ENCODE measurements at regions not wholly inside any gene's neighbourhood (a gene's known extent, or its start where the extent isn't known, plus 50 kb on each side); places are given as distances from the start of the nearest gene placed in this dataset.

GRCh38 chr7:110186334-110186733 lies 904.6 kb upstream of the LRRN3 start:
- Histone ChIP-seq H3K9me2 (replicated peaks; ENCODE audit: control insufficient read depth, low read length) (no peaks in the 10 kb centered on the region), H3K4me2 (ENCODE audit: low read length) (no peak overlapping the region), H3K4me3 (ENCODE audit: low read length) (no peak overlapping the region), H3K27ac (ENCODE audit: low read depth, low read length) (no peak overlapping the region), H3K36me3 (ENCODE audit: control insufficient read depth, low read length) (no peaks in the 10 kb centered on the region), H4K20me1 (ENCODE audit: control insufficient read depth, insufficient read depth, low read depth, low read length) (no peaks in the 10 kb centered on the region), H3K27me3 (ENCODE audit: control insufficient read depth, low read length) (no peaks in the 10 kb centered on the region), H3K9me3 (ENCODE audit: control insufficient read depth, insufficient read depth, low read length) (no peaks in the 10 kb centered on the region), H3F3A (ENCODE audit: control insufficient read depth, insufficient read depth) (no peaks in the 10 kb centered on the region), H3K79me2 (ENCODE audit: control insufficient read depth, low read length) (no peaks in the 10 kb centered on the region), H3K4me1 (ENCODE audit: control insufficient read depth, low read length) (no peaks in the 10 kb centered on the region)
- TF ChIP-seq, protein P1, sequence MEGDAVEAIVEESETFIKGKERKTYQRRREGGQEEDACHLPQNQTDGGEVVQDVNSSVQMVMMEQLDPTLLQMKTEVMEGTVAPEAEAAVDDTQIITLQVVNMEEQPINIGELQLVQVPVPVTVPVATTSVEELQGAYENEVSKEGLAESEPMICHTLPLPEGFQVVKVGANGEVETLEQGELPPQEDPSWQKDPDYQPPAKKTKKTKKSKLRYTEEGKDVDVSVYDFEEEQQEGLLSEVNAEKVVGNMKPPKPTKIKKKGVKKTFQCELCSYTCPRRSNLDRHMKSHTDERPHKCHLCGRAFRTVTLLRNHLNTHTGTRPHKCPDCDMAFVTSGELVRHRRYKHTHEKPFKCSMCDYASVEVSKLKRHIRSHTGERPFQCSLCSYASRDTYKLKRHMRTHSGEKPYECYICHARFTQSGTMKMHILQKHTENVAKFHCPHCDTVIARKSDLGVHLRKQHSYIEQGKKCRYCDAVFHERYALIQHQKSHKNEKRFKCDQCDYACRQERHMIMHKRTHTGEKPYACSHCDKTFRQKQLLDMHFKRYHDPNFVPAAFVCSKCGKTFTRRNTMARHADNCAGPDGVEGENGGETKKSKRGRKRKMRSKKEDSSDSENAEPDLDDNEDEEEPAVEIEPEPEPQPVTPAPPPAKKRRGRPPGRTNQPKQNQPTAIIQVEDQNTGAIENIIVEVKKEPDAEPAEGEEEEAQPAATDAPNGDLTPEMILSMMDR (IDR thresholded peaks at IDR 0.05; ENCODE audit: low read depth, low read length, poor library complexity, severe bottlenecking) = no peak
- no peak for TF ChIP-seq EZH2phosphoT487 (IDR thresholded peaks at IDR 0.05; ENCODE audit: borderline replicate concordance, low read length)

GRCh38 chr7:110187877-110188554 lies 902.9 kb upstream of the LRRN3 start:
- H3K4me3 ChIP-seq (ENCODE audit: low read length) = no peak overlapping the region
- no peaks in the 10 kb centered on the region for H3K27me3 ChIP-seq (ENCODE audit: control insufficient read depth, low read length)
- no peaks in the 10 kb centered on the region for H3K4me1 ChIP-seq (ENCODE audit: control insufficient read depth, low read length)
- H3F3A ChIP-seq (ENCODE audit: control insufficient read depth, insufficient read depth) = no peaks in the 10 kb centered on the region
- no peaks in the 10 kb centered on the region for H4K20me1 ChIP-seq (ENCODE audit: control insufficient read depth, insufficient read depth, low read depth, low read length)
- no peaks in the 10 kb centered on the region for H3K9me3 ChIP-seq (ENCODE audit: control insufficient read depth, insufficient read depth, low read length)
- TF ChIP-seq, protein P1 (IDR thresholded peaks at IDR 0.05; ENCODE audit: low read depth, low read length, poor library complexity, severe bottlenecking) = no peak
- TF ChIP-seq EZH2phosphoT487 (IDR thresholded peaks at IDR 0.05; ENCODE audit: borderline replicate concordance, low read length) = no peak
- H3K9me2 ChIP-seq (replicated peaks; ENCODE audit: control insufficient read depth, low read length) = no peaks in the 10 kb centered on the region
- no peak overlapping the region for H3K27ac ChIP-seq (ENCODE audit: low read depth, low read length)
- H3K79me2 ChIP-seq (ENCODE audit: control insufficient read depth, low read length) = no peaks in the 10 kb centered on the region
- H3K4me2 ChIP-seq (ENCODE audit: low read length) = no peak overlapping the region
- H3K36me3 ChIP-seq (ENCODE audit: control insufficient read depth, low read length) = no peaks in the 10 kb centered on the region

- Histone ChIP-seq H3K27ac (ENCODE audit: low read depth, low read length) (no peak overlapping the region), H3K27me3 (ENCODE audit: control insufficient read depth, low read length) (no peaks in the 10 kb centered on the region), H3K9me2 (replicated peaks; ENCODE audit: control insufficient read depth, low read length) (no peaks in the 10 kb centered on the region), H3K79me2 (ENCODE audit: control insufficient read depth, low read length) (no peaks in the 10 kb centered on the region), H3K36me3 (ENCODE audit: control insufficient read depth, low read length) (no peaks in the 10 kb centered on the region), H3K9me3 (ENCODE audit: control insufficient read depth, insufficient read depth, low read length) (peaks cover 6% of the 10 kb centered on the region; the same call in 1 of the 2 replicates), H3K4me2 (ENCODE audit: low read length) (no peak overlapping the region), H3K4me3 (ENCODE audit: low read length) (no peak overlapping the region), H3F3A (ENCODE audit: control insufficient read depth, insufficient read depth) (no peaks in the 10 kb centered on the region), H4K20me1 (ENCODE audit: control insufficient read depth, insufficient read depth, low read depth, low read length) (no peaks in the 10 kb centered on the region), H3K4me1 (ENCODE audit: control insufficient read depth, low read length) (no peaks in the 10 kb centered on the region)
- TF ChIP-seq, protein P1 (IDR thresholded peaks at IDR 0.05; ENCODE audit: low read depth, low read length, poor library complexity, severe bottlenecking) = no peak
- no peak for TF ChIP-seq EZH2phosphoT487 (IDR thresholded peaks at IDR 0.05; ENCODE audit: borderline replicate concordance, low read length)
Measured at GRCh38 chr7:110204527-110204926, 886.4 kb upstream of the LRRN3 start.
